ENCODE measurements at regions not wholly inside any gene's neighbourhood (a gene's known extent, or its start where the extent isn't known, plus 50 kb on each side); places are given as distances from the start of the nearest gene placed in this dataset.
"Not testable (repeated sequence)": the region's sequence is repeated elsewhere in the genome, so short reads cannot be mapped to it uniquely, and the experiment has no call there.

DNA sequence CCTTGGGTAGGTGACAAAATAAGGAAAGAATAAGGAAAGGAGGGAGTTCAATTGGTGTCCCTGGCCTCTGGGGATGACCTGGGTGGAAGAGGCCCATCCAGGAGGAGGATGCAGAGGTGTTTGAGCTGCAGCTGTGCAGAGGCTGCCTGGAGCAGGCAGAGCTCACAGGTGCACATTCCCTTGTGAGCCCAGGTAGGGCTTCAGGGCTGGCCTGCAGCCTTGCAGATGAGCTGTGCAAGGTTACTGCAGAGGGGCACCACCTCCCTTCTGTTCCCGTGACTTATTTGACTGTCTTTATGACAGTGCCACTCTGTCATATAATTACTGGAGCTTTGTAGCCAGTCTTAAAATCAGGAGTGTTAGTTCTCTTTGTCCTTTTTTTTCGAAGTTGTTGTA lies 263.2 kb upstream of the HS6ST1 start:
- no peak for DNase-seq

GRCh38 chr2:128584296-128584890 lies 265.7 kb upstream of the HS6ST1 start:
- DNase-seq, result no peak

DNA sequence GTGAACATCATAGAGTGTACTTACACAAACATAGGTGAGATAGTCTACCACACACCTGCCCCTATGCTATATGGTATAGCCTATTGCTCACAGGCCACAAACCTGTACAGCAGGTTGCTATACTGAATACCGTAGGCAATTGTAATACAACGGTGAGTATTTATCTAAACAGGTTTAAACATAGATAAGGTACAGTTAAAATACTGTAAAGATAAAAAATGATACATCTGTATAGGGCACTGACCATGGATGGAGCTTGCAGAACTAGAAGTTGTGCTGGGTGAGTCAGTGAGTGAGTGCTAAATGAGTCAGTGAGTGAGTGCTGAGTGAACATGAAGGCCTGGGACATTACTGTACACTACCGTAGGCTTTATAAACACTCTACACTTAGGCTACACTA lies 267.0 kb upstream of the HS6ST1 start:
- DNase-seq, result peak; percentile 20 to 63 (median 43)

DNA sequence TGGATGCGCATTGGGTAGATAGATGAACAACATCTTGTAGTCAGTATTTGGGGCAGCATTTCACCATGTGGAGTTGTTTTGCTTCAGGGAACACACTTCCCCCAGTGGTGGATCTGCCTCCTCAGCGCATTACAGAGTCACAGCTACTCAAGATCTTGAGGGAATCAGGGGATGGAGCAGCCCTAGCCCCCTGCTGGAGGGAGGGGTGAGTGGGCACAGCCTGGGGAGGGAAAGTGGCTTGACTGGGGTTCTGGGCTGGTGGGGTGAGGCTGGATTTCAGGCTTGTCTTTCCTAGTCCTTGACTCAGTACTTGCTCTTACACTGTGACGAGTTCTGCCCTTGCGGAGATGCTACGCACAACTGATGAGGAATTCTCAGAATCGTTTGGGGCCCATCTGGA lies 271.0 kb upstream of the HS6ST1 start:
- no peak for DNase-seq

- DNase-seq, result no peak
Measured at GRCh38 chr2:128590309-128591021, 271.8 kb upstream of the HS6ST1 start.

GRCh38 chr2:128591022-128591860 lies 272.6 kb upstream of the HS6ST1 start:
- DNase-seq, result no peak

- no peak for DNase-seq
Measured at GRCh38 chr2:128591861-128592822, 273.5 kb upstream of the HS6ST1 start.

DNA sequence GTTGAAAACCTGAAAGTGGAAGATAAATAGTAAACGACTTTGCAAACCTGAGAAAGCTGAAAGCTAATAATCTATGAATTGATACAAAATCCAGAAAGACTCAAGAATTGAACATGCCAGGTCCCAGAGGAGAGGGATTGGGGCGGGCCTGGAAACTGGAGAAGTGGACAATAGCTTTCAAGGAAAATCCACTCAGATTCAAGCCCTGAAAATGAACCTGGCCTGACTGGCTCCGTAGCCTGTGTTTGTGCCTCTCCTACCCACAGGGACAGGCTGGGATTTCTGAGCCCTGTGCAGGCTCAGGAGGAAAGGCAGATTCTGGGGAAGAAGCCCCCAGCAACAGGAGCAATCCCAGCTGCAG lies 274.8 kb upstream of the HS6ST1 start:
- no peak for DNase-seq

GRCh38 chr2:128593879-128594650 lies 275.4 kb upstream of the HS6ST1 start:
- no peak for DNase-seq

- DNase-seq, result no peak
Measured at GRCh38 chr2:128594651-128594910, 275.9 kb upstream of the HS6ST1 start.

DNA sequence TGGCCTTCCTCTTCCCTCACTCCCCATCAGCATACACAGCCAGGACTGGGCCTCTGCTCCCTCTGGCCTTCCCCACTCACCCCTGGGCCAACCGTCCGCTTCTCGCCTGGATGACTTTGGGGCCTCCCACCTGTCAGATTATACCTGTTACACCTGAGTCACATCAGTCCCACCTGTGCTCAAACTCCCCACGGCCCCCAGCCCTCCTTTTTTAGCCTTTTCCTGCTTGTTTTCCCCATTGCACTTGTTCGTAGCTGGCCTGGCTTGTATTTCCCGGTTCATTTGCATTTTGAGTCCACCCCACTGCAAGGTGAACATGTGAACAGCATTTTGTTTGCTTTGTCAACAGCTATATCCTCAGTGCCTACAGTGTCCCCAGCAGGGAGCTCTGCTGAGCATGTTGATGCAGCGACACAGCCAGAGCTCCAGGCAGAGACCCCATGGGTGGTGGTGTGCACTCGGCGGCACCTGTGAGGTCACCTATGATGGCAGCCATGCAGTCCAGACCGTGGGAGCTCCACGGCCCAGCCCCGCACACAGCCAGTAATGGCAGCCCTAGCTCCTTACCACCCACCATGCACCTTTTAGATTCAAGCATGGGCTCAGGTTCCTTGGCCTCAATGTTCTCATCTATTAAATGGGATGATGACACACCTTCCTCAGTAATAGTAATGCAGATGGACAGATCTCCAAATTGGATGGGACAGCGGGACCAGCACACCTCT lies 276.4 kb upstream of the HS6ST1 start:
- no peak for DNase-seq

DNA sequence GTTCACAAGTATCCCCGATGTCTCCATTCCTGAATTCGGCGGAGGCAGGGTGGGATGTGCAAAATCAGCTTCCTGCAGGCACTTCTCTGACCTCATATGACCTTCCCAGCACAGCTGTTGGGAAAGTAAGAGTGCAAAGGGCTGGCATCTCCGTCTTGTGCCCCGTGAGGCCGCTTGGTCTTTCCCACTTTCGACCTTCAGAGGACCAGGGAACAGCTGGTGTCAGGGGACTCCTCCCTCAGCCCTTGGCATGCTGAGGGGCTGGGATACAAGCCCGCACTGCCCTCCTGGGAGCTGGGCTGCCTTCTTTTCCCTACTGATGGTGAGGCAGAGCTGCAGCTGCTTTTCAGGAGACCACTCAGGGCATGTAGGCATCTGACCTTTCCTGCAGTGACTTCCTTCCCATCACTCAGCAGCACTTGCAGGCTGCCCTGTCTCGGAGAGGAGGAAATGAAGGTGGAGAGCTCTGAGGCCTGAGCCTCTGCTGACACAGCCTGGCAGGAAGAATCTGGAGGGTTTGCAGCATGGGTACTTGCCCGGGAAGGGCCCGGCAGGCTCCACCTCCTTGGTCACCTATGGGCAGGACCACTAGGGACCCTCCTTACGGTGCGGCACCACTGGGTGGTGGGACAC lies 277.2 kb upstream of the HS6ST1 start:
- DNase-seq, result no peak

GRCh38 chr2:128596396-128597120 lies 277.9 kb upstream of the HS6ST1 start:
- no peak for DNase-seq

DNA sequence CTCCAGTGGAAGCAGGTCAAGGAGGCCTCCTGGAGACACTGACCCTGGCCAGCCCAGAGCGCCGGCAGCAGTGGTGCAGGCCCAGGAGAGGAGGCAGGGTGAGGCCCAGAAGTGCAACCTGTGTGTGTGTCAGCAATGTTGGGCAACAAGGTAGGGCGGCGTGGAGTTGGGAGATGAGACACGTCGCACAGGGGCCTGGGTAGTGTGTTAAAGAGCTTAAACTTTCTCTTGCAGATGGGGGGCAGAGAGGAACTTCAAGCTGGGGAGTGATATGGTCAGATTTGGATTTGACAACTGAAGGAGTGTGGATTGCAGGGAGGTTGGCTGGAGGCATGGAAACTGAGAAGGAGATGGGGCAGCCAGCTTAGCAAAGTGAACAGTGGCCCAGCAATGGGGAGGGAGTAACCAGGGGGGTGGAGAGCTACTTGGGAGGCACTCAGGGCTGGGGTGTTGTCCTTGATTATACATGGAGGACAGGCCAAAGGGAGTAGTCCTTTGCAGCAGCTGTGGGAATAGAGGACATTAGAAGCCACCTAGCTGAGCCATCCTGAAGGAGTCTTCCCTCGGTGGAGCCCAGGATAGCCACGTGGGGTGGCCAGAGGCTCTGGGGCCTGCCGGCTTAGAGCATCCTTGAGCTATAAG lies 278.6 kb upstream of the HS6ST1 start:
- no peak for DNase-seq

- not testable (repeated sequence) for DNase-seq
Measured at GRCh38 chr2:128598260-128598659, 279.6 kb upstream of the HS6ST1 start.

DNA sequence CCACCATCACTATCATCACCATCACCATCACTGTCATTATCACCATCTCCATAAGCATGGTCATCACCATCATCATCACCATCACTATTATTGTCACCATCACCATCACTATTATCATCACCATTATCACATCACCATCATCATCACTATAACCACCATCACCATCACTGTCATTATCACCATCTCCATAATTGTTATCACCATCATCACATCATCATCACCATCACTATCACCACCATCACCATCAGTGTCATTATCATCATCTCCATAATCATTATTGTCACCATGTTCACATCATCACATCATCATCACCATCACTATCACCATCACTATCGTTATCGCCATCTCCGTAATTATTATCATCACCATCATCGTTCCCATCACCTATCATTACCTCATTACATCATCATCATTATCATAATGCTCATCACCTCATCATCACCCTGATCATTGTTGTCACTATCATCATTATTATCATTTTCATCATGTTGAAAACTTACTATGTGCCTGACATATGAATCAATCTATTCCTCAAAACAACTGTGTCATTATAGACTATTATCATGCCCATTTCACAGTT lies 280.3 kb upstream of the HS6ST1 start:
- DNase-seq, result no peak

DNA sequence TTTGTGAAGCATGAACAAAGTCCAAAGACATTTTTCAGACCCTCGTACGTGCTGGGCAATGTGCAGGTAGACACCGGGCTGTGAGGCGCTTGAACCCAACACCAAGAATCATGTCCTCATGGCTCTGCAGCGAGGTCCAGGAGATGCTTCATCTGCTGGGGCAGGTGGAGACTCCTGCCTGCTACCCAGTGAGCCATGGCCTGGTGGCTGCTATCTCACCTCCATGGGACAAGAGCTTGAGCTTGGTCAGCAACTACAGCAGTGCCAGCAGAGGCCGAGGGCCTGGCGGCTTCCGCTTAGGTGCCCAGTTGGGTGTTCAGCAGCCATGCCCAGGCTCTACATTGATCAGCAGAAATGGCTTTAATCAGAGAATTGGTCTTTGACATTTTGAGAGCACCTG lies 281.0 kb upstream of the HS6ST1 start:
- no peak for DNase-seq

DNA sequence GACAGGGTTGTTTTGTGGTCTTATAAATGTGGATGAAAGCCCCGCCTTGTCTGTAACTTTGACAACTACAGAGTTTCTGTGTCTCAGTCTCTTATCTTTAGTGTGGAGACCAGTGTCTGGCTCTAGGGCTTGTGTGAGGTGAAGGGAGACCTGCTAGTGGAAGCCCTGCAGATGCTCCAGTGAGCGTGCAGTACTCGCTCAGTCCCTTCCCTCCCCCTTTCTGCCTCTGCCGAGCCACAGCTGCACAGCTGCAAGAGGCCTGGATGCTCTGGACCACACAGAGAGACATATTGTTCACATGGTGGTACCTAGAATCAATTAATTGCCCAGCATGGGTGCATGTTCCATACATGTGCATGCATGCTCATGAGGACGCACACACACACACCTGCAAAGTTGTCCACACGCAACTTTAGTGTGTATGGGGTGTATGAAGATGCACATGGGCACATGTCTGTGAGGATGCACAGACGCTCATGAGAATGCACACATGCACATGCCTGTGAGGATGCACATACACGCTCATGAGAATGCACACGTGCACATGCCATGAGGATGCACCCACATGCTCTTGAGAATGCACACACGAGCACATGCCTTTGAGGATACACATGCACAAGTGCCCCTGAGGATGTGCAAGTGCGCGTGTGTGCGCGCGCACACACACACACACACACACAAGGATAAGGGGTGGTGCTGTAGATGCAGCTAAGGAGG lies 282.1 kb upstream of the HS6ST1 start:
- no peak for DNase-seq
